GM12878 (cell line): ENCODE measurements at regions not wholly inside any gene's neighbourhood (a gene's known extent, or its start where the extent isn't known, plus 50 kb on each side); places are given as distances from the start of the nearest gene placed in this dataset.

ENCODE experiments used
- ATAC-seq: fragments of 200-7000 bp; cut with Tn5 transposase; 3 replicates; pipeline ENCODE4 v1.9.1; 2020; ENCODE audit warnings: mild to moderate bottlenecking, moderate library complexity
- BruUV-seq: library from RNA; stranded (reverse); fragments of 400-500 nt; replicated peaks from 2 replicates; lab custom pipeline; 2021; lab: Mats Ljungman, UMichigan
- CTCF ChIA-PET: fragments of 300-600 bp; sonication (Branson Sonifier 250); formaldehyde crosslinking; extraction: SDS; loops from one replicate; lab custom pipeline; 2021; ENCODE audit warnings: inconsistent platforms; lab: Yijun Ruan, JAX
- POLR2A ChIA-PET: fragments of 350-600 bp; formaldehyde crosslinking; extraction: SDS; loops from one replicate; lab custom pipeline; 2021; ENCODE audit warnings: inconsistent platforms; lab: Charles Lee
- RAD21 ChIA-PET: fragments of 300-600 bp; sonication (Branson Sonifier 250); formaldehyde crosslinking; loops from one replicate; lab custom pipeline; 2023; ENCODE audit warnings: antibody characterized with exemption; ENCODE audit not compliant: unreplicated experiment; lab: Charles Lee
- SMC1A ChIA-PET: fragments of 300-600 bp; sonication (Branson Sonifier 250); formaldehyde crosslinking; loops from one replicate; lab custom pipeline; 2023; ENCODE audit not compliant: unreplicated experiment, uncharacterized antibody; lab: Charles Lee
- DNase-seq: peaks from one replicate; pipeline ENCODE4 v3.0.0-alpha.2; 2011; ENCODE audit warnings: low read depth, low spot score
- FAIRE-seq: peaks from 3 replicates; lab custom pipeline; 2011; peaks lifted over from hg19 to GRCh38; lab: Jason Lieb, UNC
- H2AFZ ChIP-seq: 2 replicates; pipeline ENCODE4 v1.6.0; 2011; ENCODE audit warnings: low read depth, low read length, control low read depth; ENCODE audit not compliant: control insufficient read depth
- H3K27ac ChIP-seq: 2 replicates; pipeline ENCODE4 v1.5.1; 2011; ENCODE audit warnings: control low read depth; ENCODE audit not compliant: control insufficient read depth, insufficient read depth
- H3K27me3 ChIP-seq, 2 experiments: replicated peaks in 1 of 2; 2 replicates each; pipeline versions ENCODE4 v1.6.0 to v1.6.1; 2011; ENCODE audit warnings: low read length in 1 of 2; ENCODE audit not compliant: control insufficient read depth in 2 of 2, insufficient read depth in 2 of 2
- H3K36me3 ChIP-seq, 2 experiments: 2 replicates each; pipeline ENCODE4 v1.5.1; 2011; ENCODE audit warnings: low read length in 1 of 2; ENCODE audit not compliant: control insufficient read depth in 2 of 2, insufficient read depth in 2 of 2
- H3K4me1 ChIP-seq: 2 replicates; pipeline ENCODE4 v1.6.1; 2011; ENCODE audit warnings: mild to moderate bottlenecking, low read length, moderate library complexity, mixed read lengths; ENCODE audit not compliant: control insufficient read depth, insufficient read depth
- H3K4me2 ChIP-seq: 2 replicates; pipeline ENCODE4 v1.6.0; 2011; ENCODE audit warnings: control low read depth; ENCODE audit not compliant: control insufficient read depth, insufficient read depth
- H3K4me3 ChIP-seq: fragments of 200-600 bp; sonication (generic); 2 replicates; pipeline ENCODE4 v1.5.1; 2016
- H3K79me2 ChIP-seq: 2 replicates; pipeline ENCODE4 v1.6.0; 2011; ENCODE audit warnings: low read length; ENCODE audit not compliant: control insufficient read depth, insufficient read depth
- H3K9ac ChIP-seq: 2 replicates; pipeline ENCODE4 v1.8.0; 2011; ENCODE audit warnings: low read length, control low read depth, mixed read lengths; ENCODE audit not compliant: control insufficient read depth, insufficient read depth
- H3K9me3 ChIP-seq: replicated peaks from 3 replicates; pipeline ENCODE4 v1.5.1; 2011; ENCODE audit warnings: mild to moderate bottlenecking, low read length; ENCODE audit not compliant: control insufficient read depth, insufficient read depth
- H4K20me1 ChIP-seq: 2 replicates; pipeline ENCODE4 v1.6.0; 2011; ENCODE audit not compliant: control insufficient read depth, insufficient read depth
- CEBPB ChIP-seq, 2 experiments: fragments of 150-350 bp in 1 of 2; IDR thresholded peaks; 2 replicates each; pipeline ENCODE4 v1.6.1; 2012 to 2014; ENCODE audit warnings: low read depth in 2 of 2, low read length in 2 of 2, borderline replicate concordance in 1 of 2, inconsistent platforms in 1 of 2
- DPF2 ChIP-seq: fragments of 450-650 bp; IDR thresholded peaks from 2 replicates; pipeline ENCODE4 v1.6.1; 2017; ENCODE audit warnings: mild to moderate bottlenecking
- EGR1 ChIP-seq, 2 experiments: IDR thresholded peaks; 1 replicate in 1 of 2; 2 replicates in 1 of 2; pipeline ENCODE4 v1.6.1; 2011 to 2012; ENCODE audit warnings: low read depth in 2 of 2, low read length in 2 of 2, borderline replicate concordance in 1 of 2, mild to moderate bottlenecking in 1 of 2, moderate library complexity in 1 of 2
- EZH2 ChIP-seq: IDR thresholded peaks from 2 replicates; pipeline ENCODE4 v1.6.1; 2012; ENCODE audit warnings: low read depth, mild to moderate bottlenecking, control low read depth, inconsistent platforms, low read length, borderline replicate concordance; ENCODE audit not compliant: control insufficient read depth
- IRF4 ChIP-seq: IDR thresholded peaks from 2 replicates; pipeline ENCODE4 v1.6.1; 2011; ENCODE audit warnings: low read depth, low read length
- MYB ChIP-seq: fragments of 150-350 bp; IDR thresholded peaks from 2 replicates; pipeline ENCODE4 v1.6.1; 2014; ENCODE audit warnings: mild to moderate bottlenecking, low read depth, low read length, borderline replicate concordance
- NFYB ChIP-seq: IDR thresholded peaks from 2 replicates; pipeline ENCODE4 v1.6.1; 2011; ENCODE audit warnings: low read depth, mild to moderate bottlenecking, low read length, improper control_type of control experiment, moderate library complexity; ENCODE audit not compliant: insufficient read depth
- RAD21 ChIP-seq: IDR thresholded peaks from 2 replicates; pipeline ENCODE4 v1.6.1; 2011; ENCODE audit warnings: mild to moderate bottlenecking, low read depth, low read length, moderate library complexity; ENCODE audit not compliant: insufficient read depth
- RCOR1 ChIP-seq: conservative IDR thresholded peaks from 2 replicates; pipeline ENCODE4 v1.6.1; 2012; ENCODE audit warnings: low read depth, low read length, improper control_type of control experiment
- SMAD5 ChIP-seq: IDR thresholded peaks from 2 replicates; pipeline ENCODE4 v1.6.1; 2016; ENCODE audit warnings: antibody characterized with exemption, low read depth
- SP1 ChIP-seq: IDR thresholded peaks from one replicate; pipeline ENCODE4 v1.6.1; 2011; ENCODE audit warnings: low read depth, low read length
- STAT3 ChIP-seq: IDR thresholded peaks from 2 replicates; pipeline ENCODE4 v1.6.1; 2011; ENCODE audit warnings: low read depth, low read length, improper control_type of control experiment
- SUZ12 ChIP-seq: fragments of 200-600 bp; sonication (generic); IDR thresholded peaks from one replicate; pipeline ENCODE4 v1.6.1; 2018; ENCODE audit warnings: antibody characterized with exemption, mild to moderate bottlenecking; ENCODE audit not compliant: unreplicated experiment
- YBX1 ChIP-seq: fragments of 450-650 bp; IDR thresholded peaks from 2 replicates; pipeline ENCODE4 v1.6.1; 2016; ENCODE audit warnings: antibody characterized with exemption
- ZNF384 ChIP-seq: IDR thresholded peaks from 2 replicates; pipeline ENCODE4 v1.6.1; 2012; ENCODE audit warnings: low read depth, mild to moderate bottlenecking, low read length, improper control_type of control experiment, borderline replicate concordance
- WGBS: methylation state at CpG from one replicate; pipeline ENCODE4 v1.1.6; 2016; ENCODE audit warnings: low lambda C conversion rate; ENCODE audit not compliant: insufficient replicate concordance, insufficient coverage; ENCODE audit errors: missing lambda C conversion rate; 5-methylcytosine and 5-hydroxymethylcytosine counted together
- in situ Hi-C: fragments of 300-500 bp; cut with MboI; formaldehyde crosslinking; loops from 9 replicates; pipeline ENCODE4 v1.14.3; 2018; ENCODE audit warnings: mixed read lengths
- intact Hi-C: fragments of 100-400 bp; cut with micrococcal nuclease; formaldehyde crosslinking; loops from one replicate; pipeline ENCODE4 v1.14.2; 2022; ENCODE audit not compliant: unreplicated experiment
- TF ChIP-seq, protein P1 (sequence below): fragments of 450-650 bp; IDR thresholded peaks from 2 replicates; pipeline ENCODE4 v1.6.1; 2017; ENCODE audit warnings: mild to moderate bottlenecking, moderate library complexity
- TF ChIP-seq, protein P2 (sequence below): fragments of 450-650 bp; formaldehyde crosslinking; IDR thresholded peaks from 2 replicates; pipeline ENCODE4 v1.4.0; 2022; ENCODE audit warnings: mild to moderate bottlenecking, moderate library complexity

DNA sequence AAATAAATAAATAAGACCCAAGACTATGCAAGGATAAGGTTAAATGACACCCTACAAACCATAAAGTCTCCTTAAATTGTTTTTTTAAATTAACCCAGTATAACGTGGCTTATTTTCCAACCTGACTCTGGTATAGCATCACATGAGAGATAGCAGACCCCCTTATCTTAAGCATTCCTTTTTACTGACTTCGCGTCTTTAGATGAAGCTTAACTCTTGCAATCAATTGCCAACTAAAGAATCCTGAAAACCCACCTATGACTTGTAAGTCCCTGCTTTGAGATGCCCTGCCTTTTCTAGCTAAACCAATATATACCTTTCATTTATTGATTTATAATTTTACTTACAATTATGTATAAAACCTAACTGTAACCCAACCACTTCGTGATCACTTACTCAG is 57.1 kb upstream of the RAB12 start (continued):
- no peak for TF ChIP-seq CEBPB (IDR thresholded peaks at IDR 0.05; ENCODE audit: borderline replicate concordance in 1 of 2, low read depth in 2 of 2, low read length in 2 of 2)
- TF ChIP-seq EGR1 (IDR thresholded peaks at IDR 0.05; ENCODE audit: borderline replicate concordance in 1 of 2, low read depth in 2 of 2, low read length in 2 of 2), result no peak
- TF ChIP-seq STAT3, result no peak

DNA sequence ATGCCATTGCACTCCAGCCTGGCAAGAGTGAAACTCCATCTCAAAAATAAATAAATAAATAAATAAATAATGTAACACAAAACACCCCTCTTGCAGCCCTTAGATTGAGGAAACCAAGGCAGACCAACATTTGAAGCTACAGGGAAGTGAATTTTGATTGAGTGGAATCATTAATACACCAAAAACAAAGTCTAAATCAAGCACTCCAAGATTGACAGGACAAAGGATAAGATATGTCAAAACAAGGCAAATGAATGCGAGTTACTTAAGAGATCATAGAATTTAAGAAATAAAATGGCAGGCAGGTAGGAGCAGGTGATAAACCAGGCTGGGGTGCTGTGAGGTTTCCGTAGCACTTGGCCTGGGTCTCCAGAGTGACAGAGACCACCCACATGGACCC is 54.9 kb upstream of the RAB12 start:
- WGBS, result 64% methylated on average over 2 of the region's 2 CpGs
- no peak for ATAC-seq
- CTCF ChIA-PET, result no interaction called here
- TF ChIP-seq ZNF384, result no peak
- TF ChIP-seq SUZ12, result no peak
- TF ChIP-seq, protein P1, sequence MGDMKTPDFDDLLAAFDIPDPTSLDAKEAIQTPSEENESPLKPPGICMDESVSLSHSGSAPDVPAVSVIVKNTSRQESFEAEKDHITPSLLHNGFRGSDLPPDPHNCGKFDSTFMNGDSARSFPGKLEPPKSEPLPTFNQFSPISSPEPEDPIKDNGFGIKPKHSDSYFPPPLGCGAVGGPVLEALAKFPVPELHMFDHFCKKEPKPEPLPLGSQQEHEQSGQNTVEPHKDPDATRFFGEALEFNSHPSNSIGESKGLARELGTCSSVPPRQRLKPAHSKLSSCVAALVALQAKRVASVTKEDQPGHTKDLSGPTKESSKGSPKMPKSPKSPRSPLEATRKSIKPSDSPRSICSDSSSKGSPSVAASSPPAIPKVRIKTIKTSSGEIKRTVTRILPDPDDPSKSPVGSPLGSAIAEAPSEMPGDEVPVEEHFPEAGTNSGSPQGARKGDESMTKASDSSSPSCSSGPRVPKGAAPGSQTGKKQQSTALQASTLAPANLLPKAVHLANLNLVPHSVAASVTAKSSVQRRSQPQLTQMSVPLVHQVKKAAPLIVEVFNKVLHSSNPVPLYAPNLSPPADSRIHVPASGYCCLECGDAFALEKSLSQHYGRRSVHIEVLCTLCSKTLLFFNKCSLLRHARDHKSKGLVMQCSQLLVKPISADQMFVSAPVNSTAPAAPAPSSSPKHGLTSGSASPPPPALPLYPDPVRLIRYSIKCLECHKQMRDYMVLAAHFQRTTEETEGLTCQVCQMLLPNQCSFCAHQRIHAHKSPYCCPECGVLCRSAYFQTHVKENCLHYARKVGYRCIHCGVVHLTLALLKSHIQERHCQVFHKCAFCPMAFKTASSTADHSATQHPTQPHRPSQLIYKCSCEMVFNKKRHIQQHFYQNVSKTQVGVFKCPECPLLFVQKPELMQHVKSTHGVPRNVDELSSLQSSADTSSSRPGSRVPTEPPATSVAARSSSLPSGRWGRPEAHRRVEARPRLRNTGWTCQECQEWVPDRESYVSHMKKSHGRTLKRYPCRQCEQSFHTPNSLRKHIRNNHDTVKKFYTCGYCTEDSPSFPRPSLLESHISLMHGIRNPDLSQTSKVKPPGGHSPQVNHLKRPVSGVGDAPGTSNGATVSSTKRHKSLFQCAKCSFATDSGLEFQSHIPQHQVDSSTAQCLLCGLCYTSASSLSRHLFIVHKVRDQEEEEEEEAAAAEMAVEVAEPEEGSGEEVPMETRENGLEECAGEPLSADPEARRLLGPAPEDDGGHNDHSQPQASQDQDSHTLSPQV, result no peak
- no peak for TF ChIP-seq RAD21
- TF ChIP-seq YBX1, result no peak
- no peak for TF ChIP-seq SP1
- TF ChIP-seq DPF2, result no peak
- TF ChIP-seq, protein P2, sequence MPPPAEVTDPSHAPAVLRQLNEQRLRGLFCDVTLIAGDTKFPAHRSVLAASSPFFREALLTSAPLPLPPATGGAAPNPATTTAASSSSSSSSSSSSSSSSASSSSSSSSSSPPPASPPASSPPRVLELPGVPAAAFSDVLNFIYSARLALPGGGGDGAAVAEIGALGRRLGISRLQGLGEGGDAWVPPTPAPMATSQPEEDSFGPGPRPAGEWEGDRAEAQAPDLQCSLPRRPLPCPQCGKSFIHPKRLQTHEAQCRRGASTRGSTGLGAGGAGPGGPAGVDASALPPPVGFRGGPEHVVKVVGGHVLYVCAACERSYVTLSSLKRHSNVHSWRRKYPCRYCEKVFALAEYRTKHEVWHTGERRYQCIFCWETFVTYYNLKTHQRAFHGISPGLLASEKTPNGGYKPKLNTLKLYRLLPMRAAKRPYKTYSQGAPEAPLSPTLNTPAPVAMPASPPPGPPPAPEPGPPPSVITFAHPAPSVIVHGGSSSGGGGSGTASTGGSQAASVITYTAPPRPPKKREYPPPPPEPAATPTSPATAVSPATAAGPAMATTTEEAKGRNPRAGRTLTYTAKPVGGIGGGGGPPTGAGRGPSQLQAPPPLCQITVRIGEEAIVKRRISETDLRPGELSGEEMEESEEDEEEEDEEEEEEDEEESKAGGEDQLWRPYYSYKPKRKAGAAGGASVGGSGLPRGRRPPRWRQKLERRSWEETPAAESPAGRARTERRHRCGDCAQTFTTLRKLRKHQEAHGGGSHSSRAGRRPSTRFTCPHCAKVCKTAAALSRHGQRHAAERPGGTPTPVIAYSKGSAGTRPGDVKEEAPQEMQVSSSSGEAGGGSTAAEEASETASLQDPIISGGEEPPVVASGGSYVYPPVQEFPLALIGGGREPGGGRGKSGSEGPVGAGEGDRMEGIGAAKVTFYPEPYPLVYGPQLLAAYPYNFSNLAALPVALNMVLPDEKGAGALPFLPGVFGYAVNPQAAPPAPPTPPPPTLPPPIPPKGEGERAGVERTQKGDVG (CRISPR knock-in tag), result no peak
- no peak for TF ChIP-seq NFYB
- TF ChIP-seq EZH2, result no peak
- no peak for TF ChIP-seq RCOR1
- TF ChIP-seq MYB, result no peak
- TF ChIP-seq IRF4, result no peak
- TF ChIP-seq SMAD5, result no peak

More for the DNA sequence above, 54.9 kb upstream of the RAB12 start:
- DNase-seq (no peak), FAIRE-seq (no peak)
- H2AFZ ChIP-seq, result no peak overlapping the region
- H3K27ac ChIP-seq, result no peak overlapping the region
- H3K9me3 ChIP-seq, result no peaks in the 10 kb centered on the region
- no peak overlapping the region for H3K4me3 ChIP-seq
- ChIA-PET SMC1A (no interaction called here), POLR2A (no interaction called here), RAD21 (interaction anchor here (0.6 to 0.7 kb wide), 2 partner anchors 46 to 59 kb away, joined by 3 read pairs; no protein-coding TSS in a partner anchor)
- in situ Hi-C loops, result no loop called here
- H3K4me1 ChIP-seq, result peaks cover 3% of the 10 kb centered on the region; the same call in 1 of the 2 replicates
- intact Hi-C loops, result no loop called here
- no peaks in the 10 kb centered on the region for H3K79me2 ChIP-seq
- no peaks in the 10 kb centered on the region for H3K27me3 ChIP-seq
- BruUV-seq, result no TSS peak
- H3K4me2 ChIP-seq, result no peak overlapping the region
- no peaks in the 10 kb centered on the region for H3K36me3 ChIP-seq
- H3K9ac ChIP-seq, result no peak overlapping the region
- H4K20me1 ChIP-seq, result no peaks in the 10 kb centered on the region
